OCI-LY7 (cell line): ENCODE measurements at regions not wholly inside any gene's neighbourhood (a gene's known extent, or its start where the extent isn't known, plus 50 kb on each side); places are given as distances from the start of the nearest gene placed in this dataset.

Experiments used
- CTCF ChIP-seq: fragments of 200-600 bp; sonication (generic); conservative IDR thresholded peaks from 2 replicates; pipeline ENCODE4 v1.5.1; 2014; ENCODE audit warnings: mild to moderate bottlenecking, antibody characterized with exemption, low read length, moderate library complexity, mixed read lengths
- EZH2phosphoT487 ChIP-seq: fragments of 200-600 bp; sonication (generic); IDR thresholded peaks from 2 replicates; pipeline ENCODE4 v1.6.1; 2018; ENCODE audit warnings: low read depth, borderline replicate concordance, mild to moderate bottlenecking, mixed run types, antibody characterized with exemption, low read length, moderate library complexity, mixed read lengths

DNA sequence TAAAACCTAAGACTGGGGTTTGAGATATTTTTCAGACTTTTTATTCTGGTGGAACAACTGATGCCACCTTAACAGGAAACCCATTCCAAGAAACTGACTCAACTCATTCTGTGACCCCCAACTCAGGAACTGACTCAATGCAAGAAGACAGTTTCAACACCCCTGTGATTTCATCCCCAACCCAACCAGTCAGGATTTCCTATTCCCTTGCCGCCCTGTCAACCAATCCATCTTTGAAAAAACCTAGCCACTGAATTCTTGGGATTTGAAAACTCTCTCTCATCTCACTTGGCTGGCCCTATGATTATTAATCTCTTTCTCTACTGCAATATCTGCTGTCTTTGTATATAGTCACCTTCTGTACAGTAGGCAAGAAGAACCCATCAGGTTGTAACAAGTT lies 1211.9 kb upstream of the ATXN8OS start:
- TF ChIP-seq CTCF (no peak), EZH2phosphoT487 (no peak)
